ENCODE measurements at regions not wholly inside any gene's neighbourhood (a gene's known extent, or its start where the extent isn't known, plus 50 kb on each side); places are given as distances from the start of the nearest gene placed in this dataset.

- H3K9ac ChIP-seq (ENCODE audit: low read depth in 1 of 2, low read length in 2 of 2), result no peak overlapping the region
- no peaks in the 10 kb centered on the region for H3K36me3 ChIP-seq (ENCODE audit: control insufficient read depth in 1 of 2, insufficient read depth in 2 of 2, low read length in 2 of 2)
- no peaks in the 10 kb centered on the region for H3K9me3 ChIP-seq (ENCODE audit: control insufficient read depth in 1 of 2, low read length in 2 of 2)
- no peaks in the 10 kb centered on the region for H3K4me1 ChIP-seq (ENCODE audit: control insufficient read depth in 1 of 2, insufficient read depth in 2 of 2, low read length in 2 of 2)
- no peak overlapping the region for H3K4me3 ChIP-seq (ENCODE audit: low read depth in 1 of 2, low read length in 2 of 2)
- H3K27ac ChIP-seq (ENCODE audit: low read depth, low read length), result no peak overlapping the region
- no peaks in the 10 kb centered on the region for H3K27me3 ChIP-seq (ENCODE audit: control insufficient read depth in 1 of 2, insufficient read depth in 2 of 2, low read length in 2 of 2)
Observed at GRCh38 chr16:47990676-47991075, 165.1 kb downstream of the ABCC12 start.

- Histone ChIP-seq H3K9me3 (ENCODE audit: control insufficient read depth in 1 of 2, low read length in 2 of 2) (no peaks in the 10 kb centered on the region), H3K9ac (ENCODE audit: low read depth in 1 of 2, low read length in 2 of 2) (no peak overlapping the region), H3K4me3 (ENCODE audit: low read depth in 1 of 2, low read length in 2 of 2) (no peak overlapping the region), H3K27me3 (ENCODE audit: control insufficient read depth in 1 of 2, insufficient read depth in 2 of 2, low read length in 2 of 2) (no peaks in the 10 kb centered on the region), H3K27ac (ENCODE audit: low read depth, low read length) (no peak overlapping the region), H3K36me3 (ENCODE audit: control insufficient read depth in 1 of 2, insufficient read depth in 2 of 2, low read length in 2 of 2) (no peaks in the 10 kb centered on the region), H3K4me1 (ENCODE audit: control insufficient read depth in 1 of 2, insufficient read depth in 2 of 2, low read length in 2 of 2) (no peaks in the 10 kb centered on the region)
Observed at GRCh38 chr16:47987136-47987535, 168.7 kb downstream of the ABCC12 start.

GRCh38 chr16:47986031-47986430, 169.8 kb downstream of the ABCC12 start:
- Histone ChIP-seq H3K36me3 (ENCODE audit: control insufficient read depth in 1 of 2, insufficient read depth in 2 of 2, low read length in 2 of 2) (no peaks in the 10 kb centered on the region), H3K27ac (ENCODE audit: low read depth, low read length) (no peak overlapping the region), H3K9ac (ENCODE audit: low read depth in 1 of 2, low read length in 2 of 2) (no peak overlapping the region), H3K4me1 (ENCODE audit: control insufficient read depth in 1 of 2, insufficient read depth in 2 of 2, low read length in 2 of 2) (no peaks in the 10 kb centered on the region), H3K27me3 (ENCODE audit: control insufficient read depth in 1 of 2, insufficient read depth in 2 of 2, low read length in 2 of 2) (no peaks in the 10 kb centered on the region), H3K9me3 (ENCODE audit: control insufficient read depth in 1 of 2, low read length in 2 of 2) (no peaks in the 10 kb centered on the region), H3K4me3 (ENCODE audit: low read depth in 1 of 2, low read length in 2 of 2) (no peak overlapping the region)

- no peak overlapping the region for H3K27ac ChIP-seq (ENCODE audit: low read depth, low read length)
- no peaks in the 10 kb centered on the region for H3K9me3 ChIP-seq (ENCODE audit: control insufficient read depth in 1 of 2, low read length in 2 of 2)
Observed at GRCh38 chr16:47984669-47985068, 171.1 kb downstream of the ABCC12 start.

GRCh38 chr16:47983999-47984580, 171.7 kb downstream of the ABCC12 start:
- H3K9me3 ChIP-seq (ENCODE audit: control insufficient read depth in 1 of 2, low read length in 2 of 2), result no peaks in the 10 kb centered on the region
- no peak overlapping the region for H3K27ac ChIP-seq (ENCODE audit: low read depth, low read length)
- H3K36me3 ChIP-seq (ENCODE audit: control insufficient read depth in 1 of 2, insufficient read depth in 2 of 2, low read length in 2 of 2), result no peaks in the 10 kb centered on the region
- no peak overlapping the region for H3K9ac ChIP-seq (ENCODE audit: low read depth in 1 of 2, low read length in 2 of 2)
- no peak overlapping the region for H3K4me3 ChIP-seq (ENCODE audit: low read depth in 1 of 2, low read length in 2 of 2)
- no peaks in the 10 kb centered on the region for H3K27me3 ChIP-seq (ENCODE audit: control insufficient read depth in 1 of 2, insufficient read depth in 2 of 2, low read length in 2 of 2)
- no peaks in the 10 kb centered on the region for H3K4me1 ChIP-seq (ENCODE audit: control insufficient read depth in 1 of 2, insufficient read depth in 2 of 2, low read length in 2 of 2)

More at GRCh38 chr16:47984669-47985068, 171.1 kb downstream of the ABCC12 start:
- Histone ChIP-seq H3K4me1 (ENCODE audit: control insufficient read depth in 1 of 2, insufficient read depth in 2 of 2, low read length in 2 of 2) (no peaks in the 10 kb centered on the region), H3K9ac (ENCODE audit: low read depth in 1 of 2, low read length in 2 of 2) (no peak overlapping the region), H3K4me3 (ENCODE audit: low read depth in 1 of 2, low read length in 2 of 2) (no peak overlapping the region), H3K27me3 (ENCODE audit: control insufficient read depth in 1 of 2, insufficient read depth in 2 of 2, low read length in 2 of 2) (no peaks in the 10 kb centered on the region), H3K36me3 (ENCODE audit: control insufficient read depth in 1 of 2, insufficient read depth in 2 of 2, low read length in 2 of 2) (no peaks in the 10 kb centered on the region)

GRCh38 chr16:47980212-47980611, 175.6 kb downstream of the ABCC12 start:
- no peaks in the 10 kb centered on the region for H3K36me3 ChIP-seq (ENCODE audit: control insufficient read depth in 1 of 2, insufficient read depth in 2 of 2, low read length in 2 of 2)
- H3K4me3 ChIP-seq (ENCODE audit: low read depth in 1 of 2, low read length in 2 of 2), result no peak overlapping the region

GRCh38 chr16:47979616-47980182, 176.1 kb downstream of the ABCC12 start:
- Histone ChIP-seq H3K9me3 (ENCODE audit: control insufficient read depth in 1 of 2, low read length in 2 of 2) (no peaks in the 10 kb centered on the region), H3K27ac (ENCODE audit: low read depth, low read length) (no peak overlapping the region)

More at GRCh38 chr16:47980212-47980611, 175.6 kb downstream of the ABCC12 start:
- Histone ChIP-seq H3K27ac (ENCODE audit: low read depth, low read length) (no peak overlapping the region), H3K4me1 (ENCODE audit: control insufficient read depth in 1 of 2, insufficient read depth in 2 of 2, low read length in 2 of 2) (no peaks in the 10 kb centered on the region), H3K9ac (ENCODE audit: low read depth in 1 of 2, low read length in 2 of 2) (no peak overlapping the region), H3K27me3 (ENCODE audit: control insufficient read depth in 1 of 2, insufficient read depth in 2 of 2, low read length in 2 of 2) (no peaks in the 10 kb centered on the region), H3K9me3 (ENCODE audit: control insufficient read depth in 1 of 2, low read length in 2 of 2) (no peaks in the 10 kb centered on the region)

GRCh38 chr16:47979164-47979520, 176.7 kb downstream of the ABCC12 start:
- H3K9me3 ChIP-seq (ENCODE audit: control insufficient read depth in 1 of 2, low read length in 2 of 2), result no peaks in the 10 kb centered on the region
- H3K36me3 ChIP-seq (ENCODE audit: control insufficient read depth in 1 of 2, insufficient read depth in 2 of 2, low read length in 2 of 2), result no peaks in the 10 kb centered on the region
- no peaks in the 10 kb centered on the region for H3K27me3 ChIP-seq (ENCODE audit: control insufficient read depth in 1 of 2, insufficient read depth in 2 of 2, low read length in 2 of 2)
- no peak overlapping the region for H3K4me3 ChIP-seq (ENCODE audit: low read depth in 1 of 2, low read length in 2 of 2)
- no peak overlapping the region for H3K27ac ChIP-seq (ENCODE audit: low read depth, low read length)
- H3K4me1 ChIP-seq (ENCODE audit: control insufficient read depth in 1 of 2, insufficient read depth in 2 of 2, low read length in 2 of 2), result no peaks in the 10 kb centered on the region
- H3K9ac ChIP-seq (ENCODE audit: low read depth in 1 of 2, low read length in 2 of 2), result no peak overlapping the region

More at GRCh38 chr16:47979616-47980182, 176.1 kb downstream of the ABCC12 start:
- no peaks in the 10 kb centered on the region for H3K4me1 ChIP-seq (ENCODE audit: control insufficient read depth in 1 of 2, insufficient read depth in 2 of 2, low read length in 2 of 2)
- H3K9ac ChIP-seq (ENCODE audit: low read depth in 1 of 2, low read length in 2 of 2), result no peak overlapping the region
- H3K27me3 ChIP-seq (ENCODE audit: control insufficient read depth in 1 of 2, insufficient read depth in 2 of 2, low read length in 2 of 2), result no peaks in the 10 kb centered on the region
- no peak overlapping the region for H3K4me3 ChIP-seq (ENCODE audit: low read depth in 1 of 2, low read length in 2 of 2)
- no peaks in the 10 kb centered on the region for H3K36me3 ChIP-seq (ENCODE audit: control insufficient read depth in 1 of 2, insufficient read depth in 2 of 2, low read length in 2 of 2)

GRCh38 chr16:47978491-47979163, 177.2 kb downstream of the ABCC12 start:
- Histone ChIP-seq H3K4me1 (ENCODE audit: control insufficient read depth in 1 of 2, insufficient read depth in 2 of 2, low read length in 2 of 2) (no peaks in the 10 kb centered on the region), H3K9ac (ENCODE audit: low read depth in 1 of 2, low read length in 2 of 2) (no peak overlapping the region), H3K9me3 (ENCODE audit: control insufficient read depth in 1 of 2, low read length in 2 of 2) (no peaks in the 10 kb centered on the region), H3K36me3 (ENCODE audit: control insufficient read depth in 1 of 2, insufficient read depth in 2 of 2, low read length in 2 of 2) (no peaks in the 10 kb centered on the region), H3K27me3 (ENCODE audit: control insufficient read depth in 1 of 2, insufficient read depth in 2 of 2, low read length in 2 of 2) (no peaks in the 10 kb centered on the region), H3K4me3 (ENCODE audit: low read depth in 1 of 2, low read length in 2 of 2) (no peak overlapping the region), H3K27ac (ENCODE audit: low read depth, low read length) (no peak overlapping the region)

GRCh38 chr16:47977802-47978201, 178.0 kb downstream of the ABCC12 start:
- H3K4me3 ChIP-seq (ENCODE audit: low read depth in 1 of 2, low read length in 2 of 2), result no peak overlapping the region
- no peaks in the 10 kb centered on the region for H3K4me1 ChIP-seq (ENCODE audit: control insufficient read depth in 1 of 2, insufficient read depth in 2 of 2, low read length in 2 of 2)
- H3K9ac ChIP-seq (ENCODE audit: low read depth in 1 of 2, low read length in 2 of 2), result no peak overlapping the region
- H3K9me3 ChIP-seq (ENCODE audit: control insufficient read depth in 1 of 2, low read length in 2 of 2), result no peaks in the 10 kb centered on the region
- no peaks in the 10 kb centered on the region for H3K27me3 ChIP-seq (ENCODE audit: control insufficient read depth in 1 of 2, insufficient read depth in 2 of 2, low read length in 2 of 2)
- no peak overlapping the region for H3K27ac ChIP-seq (ENCODE audit: low read depth, low read length)
- H3K36me3 ChIP-seq (ENCODE audit: control insufficient read depth in 1 of 2, insufficient read depth in 2 of 2, low read length in 2 of 2), result no peaks in the 10 kb centered on the region

Measured in duodenal mucosa (tissue), 2 donors.